K562 (cell line): ENCODE measurements at regions not wholly inside any gene's neighbourhood (a gene's known extent, or its start where the extent isn't known, plus 50 kb on each side); places are given as distances from the start of the nearest gene placed in this dataset.

Source experiments
- ATAC-seq: fragments of 200-7000 bp; cut with Tn5 transposase; 3 replicates; pipeline ENCODE4 v1.9.1; 2020; ENCODE audit warnings: moderate library complexity
- BruUV-seq: library from RNA; stranded (reverse); fragments of 400-500 nt; replicated peaks from 2 replicates; lab custom pipeline; 2021; lab: Mats Ljungman, UMichigan
- CTCF ChIA-PET: fragments of 300-600 bp; formaldehyde crosslinking; extraction: SDS; loops from one replicate; lab custom pipeline; 2021; ENCODE audit warnings: low intra/inter-chr PET ratio; lab: Yijun Ruan, JAX
- POLR2A ChIA-PET: fragments of 300-600, 350-650 bp; sonication (Branson Sonifier 250); formaldehyde crosslinking; extraction: SDS; loops from one replicate; lab custom pipeline; 2021; ENCODE audit warnings: antibody characterized with exemption, inconsistent platforms; lab: Yijun Ruan, JAX
- DNase-seq, 4 experiments: peaks; one replicate each; pipeline versions ENCODE4 v3.0.0 to v3.0.0-alpha.2; 2011 to 2018; ENCODE audit warnings: low spot score in 3 of 4, mixed read lengths in 3 of 4; ENCODE audit errors: extremely low read depth in 1 of 4
- FAIRE-seq: peaks from 2 replicates; lab custom pipeline; 2011; peaks lifted over from hg19 to GRCh38; lab: Jason Lieb, UNC
- H2AFZ ChIP-seq: 2 replicates; pipeline ENCODE4 v1.6.0; 2011; ENCODE audit warnings: low read depth, low read length, control low read depth, inconsistent platforms
- H3K27ac ChIP-seq: fragments of 200-600 bp; 3 replicates; pipeline ENCODE4 v1.8.0; 2011; ENCODE audit warnings: low read depth, mild to moderate bottlenecking, control low read depth, inconsistent platforms, low read length, moderate library complexity, mixed read lengths; ENCODE audit errors: extremely low read depth
- H3K27me3 ChIP-seq, 2 experiments: fragments of 300-600 bp in 1 of 2; 2 replicates in 1 of 2; 3 replicates in 1 of 2; pipeline versions ENCODE4 v1.6.0 to v1.8.0; 2011; ENCODE audit warnings: inconsistent platforms in 2 of 2, low read length in 2 of 2, mild to moderate bottlenecking in 1 of 2, mixed read lengths in 1 of 2, moderate library complexity in 1 of 2; ENCODE audit not compliant: control insufficient read depth in 2 of 2, insufficient read depth in 2 of 2
- H3K36me3 ChIP-seq: fragments of 300-600 bp; 3 replicates; pipeline ENCODE4 v1.8.0; 2011; ENCODE audit warnings: mild to moderate bottlenecking, low read length, inconsistent platforms; ENCODE audit not compliant: control insufficient read depth, insufficient read depth
- H3K4me1 ChIP-seq, 2 experiments: fragments of 200-600 bp in 1 of 2; replicated peaks in 1 of 2; 2 replicates in 1 of 2; 3 replicates in 1 of 2; pipeline versions ENCODE4 v1.5.1 to v1.8.0; 2011; ENCODE audit warnings: inconsistent platforms in 2 of 2, low read length in 2 of 2, mild to moderate bottlenecking in 1 of 2, mixed read lengths in 1 of 2, moderate library complexity in 1 of 2; ENCODE audit not compliant: control insufficient read depth in 2 of 2, insufficient read depth in 2 of 2
- H3K4me2 ChIP-seq: 2 replicates; pipeline ENCODE4 v1.6.1; 2011; ENCODE audit warnings: low read length, control low read depth, inconsistent platforms, mixed read lengths; ENCODE audit not compliant: insufficient read depth
- H3K4me3 ChIP-seq: fragments of 200-600 bp; sonication (generic), shearing (Covaris generic); 2 replicates; pipeline ENCODE4 v1.5.1; 2016; ENCODE audit warnings: control low read depth, inconsistent platforms
- H3K79me2 ChIP-seq: fragments of 200-600 bp; 3 replicates; pipeline ENCODE4 v1.8.0; 2011; ENCODE audit warnings: low read length, inconsistent platforms; ENCODE audit not compliant: control insufficient read depth, insufficient read depth
- H3K9ac ChIP-seq, 2 experiments: 2 replicates each; pipeline versions ENCODE4 v1.6.0 to v1.6.1; 2011; ENCODE audit warnings: low read depth in 2 of 2, low read length in 2 of 2, control low read depth in 1 of 2, inconsistent platforms in 1 of 2, mild to moderate bottlenecking in 1 of 2, mixed read lengths in 1 of 2; ENCODE audit not compliant: insufficient read depth in 1 of 2
- H3K9me1 ChIP-seq: one replicate; pipeline ENCODE4 v1.6.0; 2011; ENCODE audit warnings: inconsistent platforms, mild to moderate bottlenecking, low read length, moderate library complexity; ENCODE audit not compliant: control insufficient read depth, insufficient read depth
- H3K9me3 ChIP-seq: replicated peaks from 2 replicates; pipeline ENCODE4 v1.5.1; 2011; ENCODE audit warnings: low read depth, low read length, inconsistent platforms; ENCODE audit not compliant: control insufficient read depth, insufficient read depth
- H4K20me1 ChIP-seq: replicated peaks from 2 replicates; pipeline ENCODE4 v1.6.1; 2011; ENCODE audit warnings: low read length, inconsistent platforms, mixed read lengths; ENCODE audit not compliant: control insufficient read depth, insufficient read depth
- KDM4B ChIP-seq, 2 experiments: fragments of 450-650 bp in 1 of 2; sonication (generic) in 1 of 2; IDR thresholded peaks; 2 replicates each; pipeline ENCODE4 v1.6.1; 2016 to 2017; ENCODE audit warnings: borderline replicate concordance in 2 of 2, antibody characterized with exemption in 1 of 2, low read depth in 1 of 2, mild to moderate bottlenecking in 1 of 2
- POLR2AphosphoS5 ChIP-seq: IDR thresholded peaks from 2 replicates; pipeline ENCODE4 v1.6.1; 2011; ENCODE audit warnings: mild to moderate bottlenecking, low read depth, low read length, moderate library complexity; ENCODE audit not compliant: control insufficient read depth, insufficient read depth
- SAFB2 ChIP-seq: fragments of 200-400 bp; formaldehyde crosslinking; IDR thresholded peaks from 2 replicates; pipeline ENCODE4 v1.6.1; 2018; ENCODE audit warnings: borderline replicate concordance, low read length, low read depth, moderate library complexity; ENCODE audit not compliant: severe bottlenecking
- ZBED1 ChIP-seq: IDR thresholded peaks from 2 replicates; pipeline ENCODE4 v1.6.1; 2014
- ZBTB17 ChIP-seq: fragments of 450-650 bp; formaldehyde crosslinking; IDR thresholded peaks from 2 replicates; pipeline ENCODE4 v1.4.0; 2020; ENCODE audit warnings: mild to moderate bottlenecking
- ZNF121 ChIP-seq: sonication (generic); formaldehyde crosslinking; conservative IDR thresholded peaks from 2 replicates; pipeline ENCODE4 v1.8.0; 2022; ENCODE audit warnings: missing genetic modification reagents
- ZNF707 ChIP-seq: fragments of 250-450 bp; sonication (Bioruptor Pico); conservative IDR thresholded peaks from 2 replicates; pipeline ENCODE4 v1.8.0; 2022; ENCODE audit warnings: inconsistent platforms, mild to moderate bottlenecking, moderate library complexity
- WGBS: fragments of 100-300 bp; shearing (Covaris generic); methylation state at CpG from one replicate; pipeline ENCODE4 v1.1.6; 2016; ENCODE audit warnings: low coverage, mixed read lengths; ENCODE audit not compliant: insufficient coverage; ENCODE audit errors: missing lambda C conversion rate; 5-methylcytosine and 5-hydroxymethylcytosine counted together
- in situ Hi-C: fragments of 300-500 bp; cut with MboI; formaldehyde crosslinking; loops from 4 replicates; pipeline ENCODE4 v1.15.0; 2018; ENCODE audit warnings: inconsistent platforms, mixed read lengths
- intact Hi-C: fragments of 100-400 bp; cut with micrococcal nuclease; formaldehyde crosslinking; loops from 2 replicates; pipeline ENCODE4 v1.14.2; 2022

GRCh38 chr13:81916461-81916860, 1575.5 kb upstream of the SPRY2 start:
- H3K79me2 ChIP-seq, result no peaks in the 10 kb centered on the region
- intact Hi-C loops, result no loop called here
- H3K27ac ChIP-seq, result no peak overlapping the region
- ChIA-PET POLR2A (no interaction called here), CTCF (no interaction called here)
- H2AFZ ChIP-seq, result no peak overlapping the region
- no peak overlapping the region for H3K9ac ChIP-seq
- H4K20me1 ChIP-seq, result no peaks in the 10 kb centered on the region
- in situ Hi-C loops, result no loop called here
- FAIRE-seq (no peak), ATAC-seq (no peak), DNase-seq (no peak)
- no peaks in the 10 kb centered on the region for H3K9me3 ChIP-seq
- H3K4me2 ChIP-seq, result no peak overlapping the region
- no peaks in the 10 kb centered on the region for H3K36me3 ChIP-seq
- no peak for TF ChIP-seq ZNF121 (CRISPR knock-in tag)
- TF ChIP-seq SAFB2, result no peak
- TF ChIP-seq KDM4B (IDR thresholded peaks at IDR 0.05; ENCODE audit: borderline replicate concordance in 2 of 2, low read depth in 1 of 2), result no peak
- no peak for TF ChIP-seq POLR2AphosphoS5
- H3K4me3 ChIP-seq, result no peak overlapping the region
- no peaks in the 10 kb centered on the region for H3K27me3 ChIP-seq
- no peaks in the 10 kb centered on the region for H3K4me1 ChIP-seq
- no peaks in the 10 kb centered on the region for H3K9me1 ChIP-seq
- BruUV-seq, result no TSS peak

GRCh38 chr13:81907787-81908372, 1567.0 kb upstream of the SPRY2 start:
- intact Hi-C loops, result no loop called here
- Histone ChIP-seq H3K27me3 (no peaks in the 10 kb centered on the region), H3K9me3 (no peaks in the 10 kb centered on the region), H3K4me1 (no peaks in the 10 kb centered on the region), H3K4me3 (no peak overlapping the region), H3K9ac (no peak overlapping the region), H3K4me2 (no peak overlapping the region), H3K27ac (no peak overlapping the region), H4K20me1 (no peaks in the 10 kb centered on the region), H3K36me3 (no peaks in the 10 kb centered on the region), H3K9me1 (no peaks in the 10 kb centered on the region), H3K79me2 (no peaks in the 10 kb centered on the region), H2AFZ (no peak overlapping the region)
- CTCF ChIA-PET, result no interaction called here
- DNase-seq (no peak), FAIRE-seq (no peak), ATAC-seq (no peak)
- POLR2A ChIA-PET, result no interaction called here
- no TSS peak for BruUV-seq
- in situ Hi-C loops, result no loop called here
- 0% methylated on average over 1 of the region's 1 CpG for WGBS
- TF ChIP-seq ZNF707 (CRISPR knock-in tag), result no peak
- TF ChIP-seq ZBED1, result no peak
- no peak for TF ChIP-seq ZBTB17 (CRISPR knock-in tag)
